ENCODE measurements at regions not wholly inside any gene's neighbourhood (a gene's known extent, or its start where the extent isn't known, plus 50 kb on each side); places are given as distances from the start of the nearest gene placed in this dataset.

DNA sequence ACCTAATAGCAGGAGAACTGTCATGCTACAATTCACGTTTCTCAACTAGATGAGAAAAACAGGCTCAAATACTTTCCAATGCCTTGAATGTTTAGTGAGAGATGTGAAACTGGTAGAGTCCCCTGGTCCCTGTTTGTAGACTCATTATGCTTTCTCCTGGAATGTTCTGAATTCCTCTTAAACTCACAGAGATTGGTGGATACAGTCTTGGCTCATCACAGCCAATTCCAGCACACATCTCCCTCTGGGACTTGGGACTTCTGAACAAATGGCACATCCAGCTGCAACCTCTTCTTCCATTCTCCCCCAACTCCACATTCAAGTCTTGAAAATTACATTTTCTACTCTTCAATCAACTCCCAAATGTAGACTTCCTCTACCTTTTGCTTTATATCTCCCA is 58.4 kb upstream of the NT5C1B start:
- DNase-seq (ENCODE audit: low read depth in 4 of 4, low spot score in 3 of 4) = no peak

- DNase-seq (ENCODE audit: low read depth in 4 of 4, low spot score in 3 of 4) = no peak
Measured at GRCh38 chr2:18645315-18645714, 55.9 kb upstream of the NT5C1B start.

- DNase-seq (ENCODE audit: low read depth in 4 of 4, low spot score in 3 of 4) = no peak
Measured at GRCh38 chr2:18644115-18644462, 54.7 kb upstream of the NT5C1B start.

- no peak for DNase-seq (ENCODE audit: low read depth in 4 of 4, low spot score in 3 of 4)
Measured at GRCh38 chr2:18643326-18644114, 54.2 kb upstream of the NT5C1B start.

- DNase-seq (ENCODE audit: low read depth in 4 of 4, low spot score in 3 of 4) = no peak
Measured at GRCh38 chr2:18641823-18642222, 52.5 kb upstream of the NT5C1B start.

- no peak for DNase-seq (ENCODE audit: low read depth in 4 of 4, low spot score in 3 of 4)
Measured at GRCh38 chr2:18639756-18640453, 50.5 kb upstream of the NT5C1B start.
